ENCODE measurements at regions not wholly inside any gene's neighbourhood (a gene's known extent, or its start where the extent isn't known, plus 50 kb on each side); places are given as distances from the start of the nearest gene placed in this dataset.

DNA sequence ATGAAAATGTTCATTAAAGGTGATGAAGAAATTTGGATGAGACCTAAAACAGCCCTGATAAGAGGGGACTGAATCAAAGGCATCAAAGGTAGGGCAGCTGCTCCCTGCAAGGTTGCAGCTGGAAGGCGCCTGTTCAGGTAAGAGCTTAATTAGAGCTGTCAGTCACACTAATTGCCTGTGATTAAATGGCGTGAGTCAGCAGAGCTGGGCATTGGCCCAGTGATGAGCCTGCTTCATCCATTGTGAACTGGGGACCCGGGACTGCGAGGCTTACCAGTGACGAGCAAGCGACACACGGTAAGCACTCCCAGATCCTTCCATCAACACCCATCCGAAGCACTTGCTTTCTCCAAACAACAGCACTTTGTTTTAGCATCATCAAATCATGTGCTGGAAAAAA is 621.5 kb upstream of the CDH4 start:
- H3K9me3 ChIP-seq: no peaks in the 10 kb centered on the region
- no peaks in the 10 kb centered on the region for H3K27me3 ChIP-seq
- no peak overlapping the region for H3K4me3 ChIP-seq (ENCODE audit: low read depth, low read length)
- H3K4me1 ChIP-seq: no peaks in the 10 kb centered on the region
- no peak for TF ChIP-seq CTCF (IDR thresholded peaks at IDR 0.05; ENCODE audit: low read depth, low read length)
- DNase-seq: no peak
- no peaks in the 10 kb centered on the region for H3K36me3 ChIP-seq

- Histone ChIP-seq H3K9me3 (no peaks in the 10 kb centered on the region), H3K4me3 (ENCODE audit: low read depth, low read length) (no peak overlapping the region), H3K27me3 (no peaks in the 10 kb centered on the region), H3K36me3 (no peaks in the 10 kb centered on the region), H3K4me1 (no peaks in the 10 kb centered on the region)
- no peak for TF ChIP-seq CTCF (IDR thresholded peaks at IDR 0.05; ENCODE audit: low read depth, low read length)
- DNase-seq: no peak
Observed at GRCh38 chr20:60631585-60632287, 620.3 kb upstream of the CDH4 start.

DNA sequence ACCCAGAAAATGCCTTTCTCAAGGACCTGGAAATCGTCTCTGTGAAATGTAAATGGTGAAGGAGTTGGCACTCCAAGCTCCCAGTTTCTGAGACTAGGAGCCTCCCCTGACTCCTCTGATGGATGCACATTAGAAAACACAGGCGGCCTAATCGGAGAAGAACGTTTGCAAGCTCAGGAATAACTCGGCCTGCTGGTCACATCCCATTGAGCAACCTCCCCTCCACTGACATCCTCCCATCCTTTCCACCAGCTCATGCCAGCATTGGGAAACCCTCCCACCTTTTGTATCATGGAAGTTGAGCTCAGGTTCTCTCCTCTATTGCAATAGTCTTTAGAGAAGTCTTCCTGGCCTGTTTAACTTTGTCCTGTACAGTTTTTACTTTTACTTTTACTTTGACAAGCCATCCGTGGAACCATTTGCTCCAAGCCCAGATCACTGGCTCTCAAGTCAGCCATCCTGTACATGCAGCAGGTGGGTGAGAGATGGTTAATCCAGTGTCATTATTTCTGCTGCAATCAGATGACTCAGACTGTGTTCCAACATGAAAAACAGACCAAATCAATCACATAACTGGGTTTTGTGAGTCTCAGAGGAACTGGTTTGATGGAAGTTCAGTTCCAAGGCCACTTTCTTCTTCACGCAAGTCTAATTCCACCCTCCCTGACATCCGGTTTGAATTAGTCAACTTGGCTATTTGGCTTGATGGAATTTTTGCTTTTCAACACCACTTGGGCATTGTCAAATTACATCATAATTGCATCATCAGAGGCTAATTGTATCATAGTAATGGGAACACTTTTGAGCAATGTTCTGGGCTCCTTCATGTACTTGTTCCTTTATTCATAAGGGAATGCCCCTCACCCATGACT is 619.4 kb upstream of the CDH4 start:
- Histone ChIP-seq H3K36me3 (no peaks in the 10 kb centered on the region), H3K4me1 (no peaks in the 10 kb centered on the region), H3K9me3 (no peaks in the 10 kb centered on the region), H3K4me3 (ENCODE audit: low read depth, low read length) (no peak overlapping the region), H3K27me3 (no peaks in the 10 kb centered on the region)
- DNase-seq: no peak
- TF ChIP-seq CTCF (IDR thresholded peaks at IDR 0.05; ENCODE audit: low read depth, low read length): no peak

DNA sequence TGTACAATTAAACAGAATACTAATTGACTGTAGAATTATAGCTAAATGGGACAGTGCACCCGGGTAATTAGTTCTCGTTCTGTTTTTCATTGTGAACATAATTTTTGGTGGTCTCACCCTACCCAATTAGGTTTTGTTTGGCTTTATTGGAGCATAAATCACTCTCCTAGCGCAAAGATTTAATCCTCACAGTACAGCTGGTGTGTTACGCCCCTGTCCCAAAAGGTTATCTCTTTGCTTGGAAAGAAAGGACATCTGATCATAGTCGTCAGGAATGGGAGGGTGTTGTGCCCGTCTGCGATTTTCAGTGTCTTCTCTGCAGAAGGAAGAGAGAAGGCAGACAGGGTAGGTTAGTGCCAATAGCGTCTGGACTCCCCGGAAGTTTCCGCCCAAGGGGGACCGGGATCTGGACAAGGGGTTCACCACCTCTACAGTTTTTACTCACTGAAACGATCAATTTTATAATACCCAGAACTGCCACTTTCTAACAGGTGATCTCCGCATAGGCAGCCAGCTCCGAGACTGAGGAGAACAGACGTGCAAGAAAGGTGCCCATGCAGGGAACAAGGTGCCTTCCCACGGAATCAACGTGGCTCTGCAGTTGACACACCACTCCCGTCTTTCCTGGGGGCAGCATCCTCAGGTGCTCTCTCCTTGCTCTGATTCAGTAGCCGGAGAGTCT is 617.4 kb upstream of the CDH4 start:
- no peaks in the 10 kb centered on the region for H3K4me1 ChIP-seq
- no peaks in the 10 kb centered on the region; the same call in 1 of the 2 replicates for H3K9me3 ChIP-seq
- DNase-seq: no peak
- H3K27me3 ChIP-seq: no peaks in the 10 kb centered on the region
- H3K36me3 ChIP-seq: no peaks in the 10 kb centered on the region
- no peak overlapping the region for H3K4me3 ChIP-seq (ENCODE audit: low read depth, low read length)
- no peak for TF ChIP-seq CTCF (IDR thresholded peaks at IDR 0.05; ENCODE audit: low read depth, low read length)

DNA sequence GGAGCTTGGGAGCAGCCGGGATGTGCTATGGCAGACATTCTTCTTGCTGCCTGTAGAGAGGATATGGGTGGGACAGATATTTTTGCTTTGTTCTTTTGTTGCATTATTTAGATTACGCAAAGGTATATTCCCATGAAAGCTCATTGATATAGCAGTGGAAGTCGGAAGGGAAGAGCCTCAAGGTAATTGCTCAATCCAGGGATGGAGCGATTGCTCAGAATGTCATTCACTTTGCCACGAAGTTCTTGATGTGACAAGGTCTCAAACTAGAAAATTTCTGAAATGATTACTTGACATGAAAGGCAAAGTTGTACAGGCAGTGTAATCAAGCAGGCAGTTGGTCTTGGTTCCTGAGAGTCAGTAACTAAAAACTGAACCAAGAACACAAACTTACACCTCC is 615.6 kb upstream of the CDH4 start:
- H3K27me3 ChIP-seq: no peaks in the 10 kb centered on the region
- H3K9me3 ChIP-seq: no peaks in the 10 kb centered on the region; the same call in 1 of the 2 replicates
- H3K4me1 ChIP-seq: no peaks in the 10 kb centered on the region
- no peak overlapping the region for H3K4me3 ChIP-seq (ENCODE audit: low read depth, low read length)
- no peak for DNase-seq
- no peak for TF ChIP-seq CTCF (IDR thresholded peaks at IDR 0.05; ENCODE audit: low read depth, low read length)
- no peaks in the 10 kb centered on the region for H3K36me3 ChIP-seq
